Islet of Langerhans (tissue), 1 donor: ENCODE measurements at regions not wholly inside any gene's neighbourhood (a gene's known extent, or its start where the extent isn't known, plus 50 kb on each side); places are given as distances from the start of the nearest gene placed in this dataset.
"Not testable (repeated sequence)": the region's sequence is repeated elsewhere in the genome, so short reads cannot be mapped to it uniquely, and the experiment has no call there.

ENCODE experiments used
- FAIRE-seq: peaks from one replicate; lab custom pipeline; 2011; peaks lifted over from hg19 to GRCh38; lab: Jason Lieb, UNC

DNA sequence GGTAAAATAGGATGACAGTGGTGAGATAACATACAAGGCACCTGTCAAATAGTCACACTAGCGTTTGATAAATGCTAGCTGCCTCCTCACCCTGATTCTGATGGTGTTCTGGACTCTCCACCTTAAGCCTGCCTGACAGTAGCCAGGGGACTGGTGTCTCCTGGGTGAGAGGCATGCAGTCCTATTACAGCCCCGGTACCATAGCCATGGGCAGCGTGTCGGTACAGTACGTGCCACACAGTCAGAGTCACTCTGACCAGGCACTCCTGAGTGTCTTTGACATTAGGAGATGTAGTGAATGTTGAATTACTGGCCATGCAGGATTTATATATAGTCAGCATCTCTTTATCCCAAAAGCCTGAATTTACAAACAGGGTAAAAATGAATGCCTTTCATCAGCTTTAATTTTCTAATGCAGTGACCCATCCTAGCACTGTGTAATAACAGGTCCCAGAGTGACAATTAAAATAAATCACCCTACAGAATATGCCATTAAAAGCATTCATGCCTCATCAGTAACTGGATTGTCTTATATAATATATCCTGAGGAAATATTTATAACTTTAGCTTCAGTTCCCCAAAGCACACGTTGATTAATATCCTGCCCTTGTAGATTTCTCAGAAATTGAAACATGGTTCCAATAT, 760.3 kb upstream of the SOX11 start:
- FAIRE-seq: no peak

DNA sequence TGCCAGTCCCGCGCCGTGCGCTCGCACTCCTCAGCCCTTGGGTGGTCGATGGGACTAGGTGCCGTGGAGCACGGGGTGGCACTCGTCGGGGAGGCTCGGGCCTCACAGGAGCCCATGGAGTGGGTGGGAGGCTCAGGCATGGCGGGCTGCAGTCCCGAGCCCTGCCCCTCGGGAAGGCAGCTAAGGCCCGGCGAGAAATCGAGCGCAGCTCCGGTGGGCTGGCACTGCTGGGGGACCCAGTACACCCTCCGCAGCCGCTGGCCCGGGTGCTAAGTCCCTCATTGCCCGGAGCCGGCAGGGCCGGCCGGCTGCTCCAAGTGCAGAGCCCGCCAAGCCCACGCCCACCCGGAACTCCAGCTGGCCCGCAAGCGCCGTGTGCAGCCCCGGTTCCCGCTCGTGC, 756.9 kb upstream of the SOX11 start:
- not testable (repeated sequence) for FAIRE-seq

GRCh38 chr2:4937550-4937949, 754.6 kb upstream of the SOX11 start:
- FAIRE-seq: no peak

- no peak for FAIRE-seq
These were observed 754.0 kb upstream of the SOX11 start for GRCh38 chr2:4938206-4938605.

- FAIRE-seq: no peak
These were observed 749.7 kb upstream of the SOX11 start for GRCh38 chr2:4942441-4942840.

GRCh38 chr2:4947911-4948310, 744.3 kb upstream of the SOX11 start:
- FAIRE-seq: no peak

- no peak for FAIRE-seq
These were observed 740.8 kb upstream of the SOX11 start for GRCh38 chr2:4951368-4951767.

GRCh38 chr2:4959219-4959618, 733.0 kb upstream of the SOX11 start:
- no peak for FAIRE-seq

GRCh38 chr2:4962419-4962818, 729.8 kb upstream of the SOX11 start:
- FAIRE-seq: no peak

DNA sequence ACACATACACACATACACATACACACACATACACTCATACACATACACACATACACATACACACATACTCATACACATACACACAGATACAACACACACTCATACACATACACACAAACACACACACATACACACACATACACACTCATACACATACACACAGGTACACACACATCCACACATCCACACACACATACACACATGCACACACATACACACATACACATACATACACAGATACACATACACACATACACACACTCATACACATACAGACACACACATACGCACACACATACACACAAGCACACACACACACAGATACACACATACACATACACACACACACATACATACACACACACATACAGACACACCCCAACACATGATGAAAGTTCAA, 729.1 kb upstream of the SOX11 start:
- no peak for FAIRE-seq

DNA sequence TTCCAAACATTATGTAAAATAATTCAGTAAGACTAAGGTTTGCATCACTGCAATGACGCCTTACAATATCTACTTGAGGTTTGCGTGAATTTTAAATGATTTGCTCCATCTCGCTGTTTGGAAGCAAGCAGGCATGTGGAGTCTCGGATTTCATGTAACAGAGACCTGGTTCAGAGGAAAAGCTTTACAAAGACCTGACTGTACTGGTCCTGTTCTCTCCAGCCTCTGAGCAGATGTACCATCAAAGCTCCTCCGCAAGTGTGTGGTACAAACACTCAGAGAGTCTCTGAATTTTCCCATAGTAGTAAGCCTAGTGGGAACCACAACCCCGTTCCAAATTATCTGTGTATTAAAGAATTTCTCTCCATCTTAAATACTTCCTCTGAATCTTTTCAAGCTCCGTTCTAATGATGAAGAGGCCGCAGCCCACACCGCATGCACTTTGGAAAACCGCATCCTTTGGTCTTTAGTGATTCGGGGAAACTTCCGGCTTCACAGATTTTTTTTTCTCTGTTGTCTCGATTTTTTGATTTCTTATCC, 728.1 kb upstream of the SOX11 start:
- no peak for FAIRE-seq

- no peak for FAIRE-seq
These were observed 727.6 kb upstream of the SOX11 start for GRCh38 chr2:4964579-4964978.

DNA sequence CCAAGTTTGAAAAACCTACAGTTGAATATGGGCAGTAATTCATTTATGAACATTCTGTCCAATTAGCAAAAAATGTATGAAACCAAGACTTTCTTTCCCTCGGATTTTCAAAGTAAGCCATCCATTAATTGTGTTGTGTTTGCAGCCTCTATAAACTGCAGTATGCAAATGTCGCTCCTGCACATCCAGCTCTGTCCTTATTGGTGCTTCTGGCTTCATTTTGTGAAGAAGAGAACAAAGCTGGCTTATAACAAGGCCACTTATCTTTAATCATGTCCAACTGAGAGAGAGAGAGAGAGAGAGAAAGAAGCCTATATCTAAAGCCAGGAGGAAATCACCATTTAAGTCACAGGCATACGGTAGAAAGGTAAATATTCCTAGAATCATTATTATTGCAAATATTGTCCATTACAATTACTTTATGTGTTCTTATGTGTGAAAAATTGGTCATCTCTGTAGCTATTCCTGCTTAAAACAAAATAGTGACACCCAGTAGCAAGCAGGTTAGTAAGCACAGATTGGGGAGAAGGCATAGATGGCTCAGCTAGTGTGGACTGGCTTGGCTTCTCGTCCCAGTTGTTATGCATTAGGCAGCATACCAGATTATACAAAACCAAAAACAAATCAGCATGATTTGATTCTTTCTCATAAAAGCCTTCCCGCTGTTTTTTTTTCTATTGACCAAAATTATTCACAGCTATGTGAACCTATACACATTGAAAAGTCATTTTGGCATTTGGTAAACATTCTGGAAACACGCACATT, 726.4 kb upstream of the SOX11 start:
- FAIRE-seq: no peak

- FAIRE-seq: no peak
These were observed 725.0 kb upstream of the SOX11 start for GRCh38 chr2:4967206-4967605.

GRCh38 chr2:4972472-4972871, 719.7 kb upstream of the SOX11 start:
- no peak for FAIRE-seq

DNA sequence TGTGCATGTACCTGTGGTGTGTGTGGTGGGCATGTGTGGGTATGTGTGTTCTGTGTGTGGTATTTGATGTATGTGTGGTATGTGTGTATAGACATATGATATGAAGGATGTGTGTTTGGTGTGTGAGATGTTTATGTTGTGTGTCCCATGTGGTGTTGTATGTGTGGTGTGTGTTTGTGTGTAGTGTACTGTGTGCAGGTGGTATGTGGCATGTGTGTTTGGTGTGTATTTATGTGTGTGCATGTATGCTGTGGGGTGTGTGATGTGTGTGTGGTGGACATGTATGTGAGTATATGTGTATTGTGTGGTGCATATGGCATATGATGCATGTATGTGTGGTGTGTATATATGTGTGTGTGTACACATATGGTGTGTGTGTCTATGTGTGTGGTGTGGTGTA, 718.8 kb upstream of the SOX11 start:
- FAIRE-seq: no peak

DNA sequence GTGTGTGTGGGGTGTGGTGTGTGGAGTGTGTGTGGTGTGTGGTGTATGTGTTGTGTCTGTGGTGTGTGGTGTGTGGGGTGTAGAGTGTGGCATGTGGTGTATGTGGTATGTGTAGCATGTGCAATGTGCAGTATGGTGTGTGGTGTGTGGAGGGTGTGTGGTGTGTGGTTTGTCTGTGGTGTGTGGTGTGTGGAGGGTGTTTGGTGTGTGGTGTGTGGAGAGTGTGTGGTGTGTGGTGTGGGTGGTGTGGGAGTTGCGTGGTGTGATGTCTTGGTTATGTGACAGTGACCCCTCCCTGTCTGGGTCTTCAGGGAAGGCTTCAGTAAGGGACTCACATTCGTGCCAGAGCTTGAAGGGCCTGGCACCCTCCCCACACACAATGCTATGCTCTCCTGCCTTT, 718.2 kb upstream of the SOX11 start:
- FAIRE-seq: no peak

- FAIRE-seq: no peak
These were observed 715.8 kb upstream of the SOX11 start for GRCh38 chr2:4976407-4976806.

DNA sequence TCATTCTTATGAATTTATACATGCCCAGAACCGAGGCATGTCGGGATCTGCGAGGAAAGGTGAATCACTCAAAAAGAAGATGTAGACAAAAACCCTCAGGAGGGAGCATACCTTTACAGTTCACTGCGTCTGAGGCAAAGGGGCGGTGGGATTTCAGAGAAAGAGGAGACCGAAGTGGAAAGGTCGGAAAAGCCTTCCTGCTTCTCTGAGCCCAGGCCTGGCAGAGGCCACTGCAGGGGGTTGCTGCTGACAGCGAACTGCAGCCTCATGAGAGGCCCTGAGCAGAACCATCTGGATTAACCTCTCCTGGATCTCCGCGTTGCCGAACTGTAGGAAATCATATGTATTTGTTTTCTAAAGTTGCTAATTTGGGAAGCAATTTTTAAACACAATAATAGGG, 713.1 kb upstream of the SOX11 start:
- no peak for FAIRE-seq

DNA sequence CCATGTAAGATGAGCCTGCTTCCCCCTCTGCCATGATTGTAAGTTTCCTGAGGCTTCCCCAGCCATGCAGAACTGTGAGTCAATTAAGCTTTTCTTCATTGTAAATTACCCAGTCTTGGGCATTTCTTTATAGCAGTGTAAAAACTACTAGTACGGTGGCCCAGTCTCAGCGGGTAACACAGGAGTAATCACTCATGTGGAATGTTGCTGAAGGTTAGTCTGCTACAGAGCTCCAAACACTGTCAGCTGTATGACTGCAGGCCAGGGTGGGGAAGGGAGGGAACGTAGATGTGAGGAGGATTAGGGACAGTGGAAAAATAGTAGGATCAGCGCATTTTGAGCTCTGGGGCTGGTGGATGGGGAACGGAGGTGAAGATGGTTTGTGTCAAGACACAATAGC, 711.2 kb upstream of the SOX11 start:
- no peak for FAIRE-seq

DNA sequence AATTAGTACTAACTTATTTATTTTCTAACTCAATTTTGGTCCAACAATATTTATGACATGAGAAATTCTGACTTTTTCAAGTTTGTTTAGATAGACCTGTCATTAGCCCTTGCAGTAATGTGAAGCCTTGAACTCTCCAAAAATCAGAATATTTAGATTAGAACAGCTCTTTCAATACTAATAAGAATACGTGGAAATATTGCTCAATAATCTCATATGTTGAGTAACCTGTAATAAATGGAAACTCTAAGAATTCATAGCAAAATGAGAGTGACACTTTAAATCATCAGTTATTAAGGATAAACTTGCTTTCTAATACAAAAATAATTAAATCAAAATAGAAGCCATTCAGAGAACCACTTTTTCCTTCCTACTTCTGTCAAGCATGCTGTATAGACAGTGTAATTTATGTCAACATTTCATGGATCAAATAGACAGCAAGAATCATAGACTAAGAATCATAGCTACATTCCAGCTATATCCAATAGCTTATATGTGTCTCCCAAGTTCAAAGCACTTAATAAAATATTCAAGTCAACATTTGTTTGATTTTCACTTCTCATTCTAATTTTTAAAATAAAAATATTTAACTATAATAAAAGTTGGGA, 710.3 kb upstream of the SOX11 start:
- no peak for FAIRE-seq

GRCh38 chr2:4988444-4988843, 703.7 kb upstream of the SOX11 start:
- FAIRE-seq: not testable (repeated sequence)

DNA sequence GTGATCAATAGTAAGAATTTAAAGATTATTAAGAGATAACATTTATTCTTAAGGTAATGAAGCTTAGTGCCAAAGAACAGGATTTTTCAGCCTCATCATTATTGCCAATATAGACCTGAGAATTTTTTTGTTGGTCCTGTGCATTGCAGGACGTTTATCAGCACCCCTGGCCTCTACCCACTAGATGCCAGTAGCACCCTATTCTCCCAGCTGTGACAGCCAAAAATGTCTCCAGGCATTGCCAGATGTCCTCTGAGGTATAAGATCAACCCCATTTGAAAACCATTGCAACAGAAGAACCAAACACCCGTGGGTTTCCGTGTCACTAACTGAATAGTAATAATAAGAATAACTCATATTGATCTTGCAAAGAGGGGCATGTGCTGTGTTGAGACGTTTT, 700.0 kb upstream of the SOX11 start:
- FAIRE-seq: no peak

GRCh38 chr2:4995466-4995865, 696.7 kb upstream of the SOX11 start:
- FAIRE-seq: no peak
